Skin of body (tissue), 1 donor: ENCODE measurements at regions not wholly inside any gene's neighbourhood (a gene's known extent, or its start where the extent isn't known, plus 50 kb on each side); places are given as distances from the start of the nearest gene placed in this dataset.
A peak's percentile ranks its signal among the peaks of the same experiment; 100 is the strongest.
"Not testable (repeated sequence)": the region's sequence is repeated elsewhere in the genome, so short reads cannot be mapped to it uniquely, and the experiment has no call there.

Source experiments
- DNase-seq: peaks from one replicate; lab custom pipeline; 2025; lab: John Stamatoyannopoulos, UW

DNA sequence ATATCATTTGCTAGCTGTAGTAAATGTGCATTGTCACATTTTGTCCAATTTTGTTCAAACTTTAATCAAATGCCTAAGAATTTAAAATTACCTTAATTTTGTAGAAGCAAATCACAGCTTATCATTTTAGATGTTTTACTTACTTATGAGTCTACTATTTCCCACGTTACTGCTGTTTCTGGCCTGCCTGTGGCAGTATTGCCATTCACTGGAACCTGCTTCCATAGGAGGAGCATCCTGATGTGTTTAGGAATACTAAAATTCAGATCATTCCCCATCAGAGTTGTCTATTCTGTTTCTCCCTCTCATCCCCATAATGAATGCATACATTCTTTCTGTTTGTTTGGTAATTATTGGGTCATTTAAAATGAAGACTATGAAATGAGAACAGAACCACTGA, 119.5 kb upstream of the SNRPN start:
- no peak for DNase-seq

- peak; percentile 17 for DNase-seq
These were observed 106.7 kb upstream of the SNRPN start for GRCh38 chr15:24848050-24848449.

DNA sequence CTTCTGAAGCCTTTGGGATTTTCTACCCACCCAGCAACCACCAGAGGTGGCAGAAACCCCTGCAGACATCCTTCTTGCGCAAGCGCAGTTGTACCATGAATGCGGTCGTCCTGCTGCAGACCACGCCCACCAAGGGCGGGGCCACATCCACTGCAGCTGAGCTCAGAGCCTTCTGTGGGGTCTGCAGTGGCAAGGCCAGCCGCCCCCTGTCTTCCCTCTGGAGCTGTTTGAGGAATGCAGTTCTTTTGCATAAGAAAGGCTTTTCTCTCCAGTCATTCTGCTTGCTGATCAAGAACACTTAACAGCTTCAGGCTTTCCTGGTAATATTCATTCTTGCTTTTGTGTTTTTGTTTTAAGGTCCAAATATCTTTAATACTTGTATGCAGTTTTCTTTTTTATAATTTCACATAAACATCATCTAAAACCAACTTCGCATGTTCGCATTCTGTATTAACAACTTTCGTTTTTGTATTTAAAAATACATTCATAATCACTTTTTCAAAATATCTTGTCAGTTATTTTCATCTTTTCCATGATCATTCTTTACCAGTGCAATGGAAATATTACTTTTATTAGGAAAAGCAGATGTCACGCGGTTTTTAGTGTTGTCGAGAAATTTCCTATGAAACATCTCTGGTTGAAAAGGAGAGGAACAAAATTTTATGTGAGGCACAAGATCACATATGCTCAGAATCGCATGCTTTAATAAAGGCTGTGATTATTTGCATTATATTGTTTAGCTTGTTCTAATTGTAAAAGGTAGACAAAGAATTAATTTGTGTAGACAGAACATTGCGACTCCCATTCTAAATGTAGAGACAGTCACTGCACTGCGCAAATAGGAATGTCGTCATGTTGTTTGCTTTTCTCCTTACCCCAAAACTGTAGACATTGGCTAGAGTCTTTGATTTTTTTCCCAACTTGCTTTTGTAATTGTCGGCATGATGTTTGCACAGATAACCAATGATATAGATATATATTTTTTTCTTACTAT, 98.1 kb upstream of the SNRPN start:
- no peak for DNase-seq

DNA sequence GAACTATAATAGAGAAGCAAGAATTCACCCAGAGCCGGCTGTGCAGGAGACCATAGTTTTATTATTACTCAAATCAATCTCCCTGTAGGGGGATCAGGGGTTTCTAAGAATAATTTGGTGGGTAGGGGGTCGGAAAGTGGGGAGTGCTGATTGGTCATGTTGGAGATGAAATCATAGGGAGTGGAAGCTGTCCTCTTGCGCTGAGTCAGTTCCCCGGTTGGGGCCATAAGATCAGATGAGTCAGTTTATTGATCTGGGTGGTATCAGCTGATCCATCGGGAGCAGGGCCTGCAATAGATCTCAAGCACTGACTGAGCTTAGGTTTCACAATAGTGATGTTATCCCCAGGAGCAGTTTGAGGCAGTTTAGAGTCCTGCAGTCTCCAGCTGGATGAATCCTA, 97.0 kb upstream of the SNRPN start:
- DNase-seq = no peak

- not testable (repeated sequence) for DNase-seq
These were observed 96.6 kb upstream of the SNRPN start for GRCh38 chr15:24858183-24858582.

DNA sequence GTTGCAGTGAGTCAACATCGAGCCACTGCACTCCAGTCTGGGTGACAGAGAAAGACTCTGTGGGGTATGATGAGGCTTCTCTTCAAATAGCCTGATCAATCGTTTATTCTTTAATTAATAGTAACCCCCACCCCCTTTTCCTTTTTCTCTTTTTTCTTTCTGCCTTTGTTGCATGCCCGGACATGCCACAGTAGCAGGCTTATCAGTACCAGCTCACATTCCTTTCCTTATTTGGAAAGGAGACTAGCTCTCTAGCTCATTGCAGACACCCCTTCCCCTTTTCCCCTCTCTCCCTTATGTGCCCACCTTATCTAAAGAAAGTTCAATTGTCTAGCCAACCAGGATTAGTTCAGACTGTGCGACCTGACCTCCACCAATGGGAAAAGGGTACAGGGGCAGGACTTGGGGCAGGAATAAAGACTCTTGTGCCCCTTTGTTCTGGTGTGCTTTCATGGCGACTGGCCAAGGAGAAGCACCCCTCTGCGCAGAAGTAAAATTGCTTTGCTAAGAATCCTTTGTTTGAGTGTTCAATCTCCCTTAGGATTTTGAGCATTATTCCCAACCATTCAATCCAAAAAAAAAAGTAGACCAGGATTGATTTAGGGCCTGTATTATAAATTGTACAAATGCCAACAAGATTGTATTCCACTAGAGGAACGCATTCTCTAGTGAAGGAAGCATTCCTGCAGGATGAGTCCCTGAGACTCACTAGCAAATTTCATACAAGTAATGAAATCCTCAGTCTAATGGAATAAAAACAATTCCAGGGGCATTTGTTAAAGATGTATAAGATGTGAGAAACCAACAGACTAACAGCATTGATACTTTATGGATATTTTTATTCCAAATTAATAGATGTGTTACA, 95.8 kb upstream of the SNRPN start:
- DNase-seq = no peak

DNA sequence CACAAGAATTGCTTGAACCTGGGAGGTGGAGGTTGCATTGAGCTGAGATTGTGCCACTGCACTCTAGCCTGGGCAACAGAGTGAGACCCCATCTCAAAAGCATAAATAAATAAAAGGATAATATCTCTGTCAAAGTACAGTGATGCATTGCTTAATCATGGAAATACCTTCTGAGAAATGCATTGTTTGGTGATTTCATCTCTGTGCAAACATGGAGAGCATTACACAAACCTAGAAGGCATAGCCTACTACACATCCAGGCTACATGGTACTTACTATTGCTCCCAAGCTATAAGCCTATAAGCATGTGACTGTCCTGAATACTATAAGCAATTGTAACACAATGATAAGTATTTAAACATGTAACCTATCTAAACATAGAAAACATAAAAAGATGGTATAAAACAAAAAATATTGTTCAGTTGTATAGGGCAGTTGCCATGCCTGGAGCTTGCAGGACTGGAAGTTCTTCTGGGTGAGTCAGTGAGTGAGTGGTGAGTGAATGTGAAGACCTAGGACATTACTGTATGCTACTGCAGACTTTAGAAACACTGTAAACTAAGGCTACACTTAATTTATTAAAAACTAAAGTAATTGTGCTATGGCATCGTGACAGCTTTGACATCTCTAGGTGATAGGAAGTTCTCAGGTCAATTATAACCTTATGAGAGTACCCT, 93.6 kb upstream of the SNRPN start:
- DNase-seq = no peak

DNA sequence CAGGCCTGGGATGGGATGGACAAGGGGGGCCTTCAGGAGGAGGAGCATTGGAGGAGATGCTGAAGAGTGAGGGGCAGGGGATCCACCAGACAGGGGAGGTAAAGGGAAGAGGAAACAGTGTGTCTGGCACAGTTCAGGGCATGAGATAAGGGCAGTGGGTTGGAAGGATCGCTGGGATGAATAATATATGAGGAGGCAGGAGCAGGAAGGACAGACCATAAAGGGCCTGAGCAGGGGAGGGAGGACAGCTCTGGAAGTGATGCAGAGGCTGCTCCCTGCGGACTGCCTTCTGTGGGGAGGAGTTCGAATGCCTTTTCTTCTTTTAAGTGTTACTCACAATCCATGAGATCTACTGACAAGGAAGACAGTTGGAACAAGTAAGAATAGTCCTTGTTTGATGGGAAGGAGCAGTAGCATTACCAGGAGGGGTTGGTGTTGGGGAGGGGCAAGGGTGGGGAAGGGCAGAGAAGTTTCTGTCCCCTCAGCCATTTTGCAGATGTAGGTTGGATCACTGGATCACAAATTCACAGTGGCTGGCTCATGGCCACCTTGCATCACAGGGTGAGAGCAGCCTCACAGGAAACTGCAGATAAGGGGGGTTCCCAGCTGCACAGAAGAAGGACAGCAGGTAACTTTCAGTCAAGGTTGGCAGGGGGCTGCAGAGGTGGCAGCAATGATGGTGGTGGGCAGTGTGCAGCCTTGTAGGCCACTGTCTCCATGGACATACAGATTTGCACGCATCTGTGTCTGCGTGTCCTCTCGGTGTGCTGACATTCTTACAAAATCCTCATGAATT, 91.9 kb upstream of the SNRPN start:
- no peak for DNase-seq

DNA sequence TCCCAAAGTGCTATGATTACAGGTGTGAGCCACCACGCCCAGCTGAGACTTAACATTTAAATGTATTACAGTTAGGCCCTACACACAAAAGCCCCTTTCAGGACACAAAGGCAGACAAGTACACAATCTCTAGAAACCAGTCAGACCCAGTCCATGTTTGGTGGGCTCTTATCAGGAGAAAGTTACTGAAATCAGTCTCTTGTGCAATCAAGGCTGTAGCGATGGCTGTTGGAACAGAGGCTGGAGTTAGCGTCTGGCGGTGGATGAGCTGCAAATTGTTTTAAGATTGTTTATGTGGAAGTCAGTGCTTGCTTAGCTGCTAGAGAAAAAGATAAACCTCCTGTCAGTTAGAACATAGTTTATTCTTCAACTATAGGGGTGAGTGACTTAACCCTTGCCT, 89.5 kb upstream of the SNRPN start:
- no peak for DNase-seq

DNA sequence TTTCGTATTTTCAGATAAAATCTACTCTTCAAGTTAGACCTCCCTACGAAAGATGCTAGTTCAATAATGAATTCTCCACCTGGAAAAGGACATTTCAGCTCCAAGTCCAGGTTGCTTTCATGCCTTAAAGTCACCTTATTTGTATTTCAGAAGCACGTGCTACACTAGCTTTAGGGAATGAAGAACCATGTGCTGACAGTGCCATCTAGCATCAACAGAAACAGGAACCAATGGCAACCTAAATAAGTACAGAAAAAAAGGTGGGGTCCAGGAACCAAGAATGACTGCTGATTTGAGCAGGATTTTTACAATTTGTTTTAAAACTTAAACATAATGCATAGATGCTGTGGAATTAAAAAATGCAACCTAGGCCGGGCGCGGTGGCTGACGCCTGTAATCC, 77.6 kb upstream of the SNRPN start:
- no peak for DNase-seq

- peak; percentile 33 for DNase-seq
These were observed 76.6 kb upstream of the SNRPN start for GRCh38 chr15:24878153-24878552.

DNA sequence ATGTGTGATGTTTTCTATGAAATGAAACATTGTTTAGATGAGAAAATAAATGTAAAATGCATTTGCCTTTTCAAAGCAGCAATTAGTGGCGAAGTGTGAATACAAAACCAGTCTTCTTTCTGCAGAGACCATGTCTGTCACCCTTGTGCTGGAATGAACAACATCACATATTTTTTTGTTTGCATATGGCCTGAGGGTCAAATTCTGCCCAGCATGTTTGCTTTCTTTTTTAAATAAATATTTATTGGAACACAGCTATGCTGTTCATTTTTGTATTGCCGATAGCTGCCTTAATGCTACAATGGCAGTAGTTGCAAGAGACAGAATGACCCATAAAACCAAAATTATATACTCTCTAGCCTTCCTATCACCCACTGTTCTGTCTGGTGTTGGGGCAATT, 75.3 kb upstream of the SNRPN start:
- DNase-seq = no peak

DNA sequence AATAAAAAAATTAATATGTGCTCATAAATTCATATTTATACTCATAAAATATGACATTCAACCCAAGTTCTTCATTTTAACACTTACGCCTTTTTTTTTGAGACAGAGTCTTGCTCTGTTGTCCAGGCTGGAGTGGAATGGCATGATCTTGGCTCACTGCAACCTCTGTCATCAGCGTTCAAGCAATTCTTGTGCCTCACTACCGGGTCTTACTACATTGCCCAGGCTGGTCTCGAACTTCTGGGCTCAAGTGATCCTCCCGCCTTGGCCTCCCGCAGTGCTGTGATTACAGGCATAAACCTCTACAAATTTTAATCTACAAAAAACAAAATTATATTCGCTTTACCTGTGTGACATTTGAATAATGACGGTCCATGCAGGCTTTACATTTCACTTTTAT, 74.1 kb upstream of the SNRPN start:
- no peak for DNase-seq

DNA sequence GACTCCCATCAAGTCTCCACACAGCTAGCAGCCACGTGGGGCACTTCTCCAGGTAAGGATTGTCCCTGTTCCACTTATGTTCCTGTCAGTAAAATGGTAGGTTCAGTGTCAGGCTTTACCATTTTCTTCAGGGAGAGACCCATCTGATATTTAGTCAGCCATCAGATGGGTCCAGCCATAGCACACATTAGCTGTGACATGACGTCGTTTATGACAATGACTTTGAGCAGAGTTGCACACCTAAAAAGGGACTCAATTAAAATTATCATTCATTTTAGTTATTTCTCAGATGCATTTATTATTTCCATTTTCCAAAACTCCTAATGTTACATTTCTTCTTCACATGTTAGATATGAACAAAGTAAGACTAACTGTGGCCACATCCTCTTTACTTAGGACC, 68.2 kb upstream of the SNRPN start:
- no peak for DNase-seq

DNA sequence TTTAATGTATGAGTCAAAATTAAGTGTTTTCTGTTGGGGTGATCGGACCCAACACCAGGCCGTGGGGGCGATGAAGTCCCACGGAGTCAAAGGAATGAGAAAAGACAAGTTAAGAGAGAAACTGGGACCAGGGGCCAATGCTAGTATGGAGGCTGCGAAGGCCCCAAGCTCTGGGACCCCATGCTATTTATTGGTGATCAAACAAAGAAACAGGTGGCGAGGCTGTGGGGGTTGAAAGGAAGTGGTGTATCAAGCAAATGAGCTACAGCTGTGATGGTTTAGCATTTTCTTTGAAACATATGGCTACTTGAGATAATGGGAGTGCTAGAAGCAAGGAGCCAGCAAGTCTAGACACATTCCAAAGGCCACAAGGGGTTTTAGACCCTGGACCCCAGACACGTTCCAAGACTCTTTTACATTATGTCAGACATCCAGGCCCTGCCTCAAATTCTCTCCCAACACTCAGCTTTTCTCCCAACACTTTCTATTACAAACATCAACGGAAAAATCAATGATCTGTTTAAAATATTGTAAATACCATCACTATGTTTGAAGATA, 56.0 kb upstream of the SNRPN start:
- no peak for DNase-seq

DNA sequence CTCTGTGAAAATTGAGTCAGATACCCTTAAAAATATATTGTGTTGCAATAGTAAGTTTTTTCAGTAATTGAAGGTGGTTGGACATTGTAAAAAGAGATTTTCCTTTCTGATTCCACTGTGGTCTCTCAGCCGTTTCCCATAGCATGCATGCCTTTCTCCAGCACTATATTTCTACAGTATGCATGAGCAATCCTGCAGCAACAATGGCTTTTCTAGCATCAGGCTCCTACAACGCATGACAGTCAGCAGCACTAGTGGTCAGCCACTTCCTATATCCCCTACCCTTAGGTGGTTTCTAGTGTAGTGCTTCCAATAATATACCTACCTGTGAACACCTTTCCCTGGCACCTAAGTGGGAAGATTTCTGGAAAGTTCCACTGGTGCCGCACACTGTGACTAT, 55.4 kb upstream of the SNRPN start:
- DNase-seq = no peak

DNA sequence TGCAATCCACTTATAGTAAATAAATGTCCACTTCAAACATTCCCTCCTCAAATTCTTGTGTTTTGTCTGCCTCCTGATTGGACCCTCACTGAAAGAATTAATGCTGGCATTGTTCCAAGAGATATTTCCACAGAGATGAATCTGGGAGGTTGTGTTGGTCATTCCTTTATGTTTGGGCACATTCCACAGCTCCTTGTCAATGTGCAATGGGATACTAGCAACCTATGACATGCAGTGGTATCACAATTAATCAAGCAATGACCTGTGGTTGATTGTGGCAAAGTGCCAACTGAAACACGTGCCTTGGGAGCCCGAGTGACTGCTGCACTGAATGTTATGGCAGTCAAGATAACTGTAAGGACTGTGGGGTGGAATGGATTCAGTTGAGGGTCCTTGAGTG, 55.0 kb upstream of the SNRPN start:
- no peak for DNase-seq

DNA sequence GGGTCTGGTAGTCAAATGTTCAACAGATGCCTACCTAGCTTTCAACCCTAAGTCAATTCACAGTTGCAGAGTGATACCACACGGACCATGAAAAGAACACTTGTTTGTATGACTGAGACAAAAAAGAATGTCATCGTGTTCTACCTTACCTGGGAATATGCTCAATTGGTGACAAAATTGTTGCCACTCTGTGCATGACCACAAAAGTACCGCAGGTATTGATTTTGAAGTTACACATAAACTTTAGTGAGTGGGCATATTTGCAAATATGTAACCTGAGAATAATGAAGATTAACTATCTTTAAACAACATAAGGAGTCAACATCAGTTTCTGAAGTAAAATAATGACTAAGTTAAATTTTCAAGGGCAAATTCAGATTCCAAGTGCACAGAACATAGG, 53.4 kb upstream of the SNRPN start:
- no peak for DNase-seq
